Nephron progenitor cell (in vitro differentiated cells): ENCODE measurements at regions not wholly inside any gene's neighbourhood (a gene's known extent, or its start where the extent isn't known, plus 50 kb on each side); places are given as distances from the start of the nearest gene placed in this dataset.

ENCODE experiments used
- DNase-seq: peaks from one replicate; pipeline ENCODE4 v3.0.0; 2021
- H3K27ac Mint-ChIP-seq: 2 replicates; pipeline ENCODE4 v1.8.0; 2021; ENCODE audit warnings: mild to moderate bottlenecking, moderate library complexity, mixed read lengths
- H3K27me3 Mint-ChIP-seq: 2 replicates; pipeline ENCODE4 v1.8.0; 2021; ENCODE audit warnings: mild to moderate bottlenecking, low read depth, mixed read lengths; ENCODE audit not compliant: poor library complexity
- H3K36me3 Mint-ChIP-seq: 2 replicates; pipeline ENCODE4 v1.8.0; 2021; ENCODE audit warnings: low read depth, mixed read lengths
- H3K4me1 Mint-ChIP-seq: 2 replicates; pipeline ENCODE4 v1.8.0; 2021; ENCODE audit warnings: mixed read lengths
- H3K4me3 Mint-ChIP-seq: 2 replicates; pipeline ENCODE4 v1.8.0; 2021; ENCODE audit warnings: mild to moderate bottlenecking, moderate library complexity, mixed read lengths
- H3K9me3 Mint-ChIP-seq: 2 replicates; pipeline ENCODE4 v1.8.0; 2021; ENCODE audit warnings: mild to moderate bottlenecking, moderate library complexity, mixed read lengths
- TF ChIP-seq, protein P1 (sequence below): fragments of 200-600 bp; sonication (generic); IDR thresholded peaks from 2 replicates; pipeline ENCODE4 v1.5.0; 2021; ENCODE audit warnings: antibody characterized with exemption

DNA sequence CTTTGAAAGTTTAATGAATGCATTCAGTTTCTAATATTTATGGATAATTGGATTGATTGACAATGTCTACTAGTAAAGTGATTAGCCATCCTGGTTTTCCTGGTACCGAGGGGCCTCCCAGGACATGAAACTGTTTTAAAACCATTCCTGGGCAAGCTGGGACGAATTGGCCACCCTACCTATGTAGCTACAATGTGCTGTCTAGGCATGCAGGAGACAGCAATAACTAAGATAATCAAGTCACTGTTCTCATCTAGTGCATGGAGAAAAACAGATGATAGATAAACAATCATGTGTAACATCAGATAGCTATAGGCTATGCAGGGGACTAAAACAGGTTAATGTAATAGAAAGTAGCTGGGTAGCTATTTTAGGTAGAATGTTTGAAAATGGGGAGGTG lies 67.1 kb downstream of the PMAIP1 start:
- H3K9me3 Mint-ChIP-seq, result no peaks in the 10 kb centered on the region
- H3K4me3 Mint-ChIP-seq, result no peak overlapping the region
- H3K27ac Mint-ChIP-seq, result no peak overlapping the region
- TF ChIP-seq, protein P1, sequence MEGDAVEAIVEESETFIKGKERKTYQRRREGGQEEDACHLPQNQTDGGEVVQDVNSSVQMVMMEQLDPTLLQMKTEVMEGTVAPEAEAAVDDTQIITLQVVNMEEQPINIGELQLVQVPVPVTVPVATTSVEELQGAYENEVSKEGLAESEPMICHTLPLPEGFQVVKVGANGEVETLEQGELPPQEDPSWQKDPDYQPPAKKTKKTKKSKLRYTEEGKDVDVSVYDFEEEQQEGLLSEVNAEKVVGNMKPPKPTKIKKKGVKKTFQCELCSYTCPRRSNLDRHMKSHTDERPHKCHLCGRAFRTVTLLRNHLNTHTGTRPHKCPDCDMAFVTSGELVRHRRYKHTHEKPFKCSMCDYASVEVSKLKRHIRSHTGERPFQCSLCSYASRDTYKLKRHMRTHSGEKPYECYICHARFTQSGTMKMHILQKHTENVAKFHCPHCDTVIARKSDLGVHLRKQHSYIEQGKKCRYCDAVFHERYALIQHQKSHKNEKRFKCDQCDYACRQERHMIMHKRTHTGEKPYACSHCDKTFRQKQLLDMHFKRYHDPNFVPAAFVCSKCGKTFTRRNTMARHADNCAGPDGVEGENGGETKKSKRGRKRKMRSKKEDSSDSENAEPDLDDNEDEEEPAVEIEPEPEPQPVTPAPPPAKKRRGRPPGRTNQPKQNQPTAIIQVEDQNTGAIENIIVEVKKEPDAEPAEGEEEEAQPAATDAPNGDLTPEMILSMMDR, result no peak
- no peak for DNase-seq
- no peaks in the 10 kb centered on the region for H3K4me1 Mint-ChIP-seq
- no peaks in the 10 kb centered on the region for H3K27me3 Mint-ChIP-seq
- no peaks in the 10 kb centered on the region for H3K36me3 Mint-ChIP-seq

- Mint-ChIP-seq H3K9me3 (no peaks in the 10 kb centered on the region), H3K36me3 (no peaks in the 10 kb centered on the region), H3K4me1 (no peaks in the 10 kb centered on the region), H3K27ac (no peak overlapping the region), H3K27me3 (no peaks in the 10 kb centered on the region), H3K4me3 (no peak overlapping the region)
- no peak for DNase-seq
- TF ChIP-seq, protein P1, result no peak
Observed at GRCh38 chr18:59963229-59963628, 63.4 kb downstream of the PMAIP1 start.

GRCh38 chr18:59961070-59961469 lies 61.3 kb downstream of the PMAIP1 start:
- Mint-ChIP-seq H3K4me1 (no peaks in the 10 kb centered on the region), H3K27me3 (peaks cover 8% of the 10 kb centered on the region), H3K27ac (no peak overlapping the region), H3K36me3 (no peaks in the 10 kb centered on the region), H3K9me3 (no peaks in the 10 kb centered on the region), H3K4me3 (no peak overlapping the region)
- DNase-seq, result no peak
- TF ChIP-seq, protein P1, result no peak

DNA sequence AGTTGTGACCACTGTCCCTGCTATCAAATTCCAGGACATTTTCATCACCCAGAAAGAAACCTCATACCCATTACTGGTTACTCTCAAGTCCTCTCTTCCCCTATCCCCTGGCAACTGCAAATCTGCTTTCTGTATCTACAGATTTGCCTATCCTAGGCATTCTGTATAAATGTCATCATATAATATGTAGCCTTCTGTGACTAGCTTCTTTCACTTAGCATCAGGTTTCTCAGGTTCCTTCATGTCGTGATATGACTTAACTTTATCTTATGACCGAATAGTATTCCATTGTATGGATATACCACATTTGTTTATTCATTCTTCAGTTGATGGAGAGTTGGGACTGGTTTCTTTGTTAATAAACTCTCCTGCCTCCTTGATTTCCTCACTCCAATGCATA lies 60.5 kb downstream of the PMAIP1 start:
- H3K4me3 Mint-ChIP-seq, result no peak overlapping the region
- H3K4me1 Mint-ChIP-seq, result no peaks in the 10 kb centered on the region
- H3K27me3 Mint-ChIP-seq, result peaks cover 8% of the 10 kb centered on the region
- H3K27ac Mint-ChIP-seq, result no peak overlapping the region
- TF ChIP-seq, protein P1, result no peak
- no peaks in the 10 kb centered on the region for H3K36me3 Mint-ChIP-seq
- no peaks in the 10 kb centered on the region for H3K9me3 Mint-ChIP-seq
- no peak for DNase-seq

DNA sequence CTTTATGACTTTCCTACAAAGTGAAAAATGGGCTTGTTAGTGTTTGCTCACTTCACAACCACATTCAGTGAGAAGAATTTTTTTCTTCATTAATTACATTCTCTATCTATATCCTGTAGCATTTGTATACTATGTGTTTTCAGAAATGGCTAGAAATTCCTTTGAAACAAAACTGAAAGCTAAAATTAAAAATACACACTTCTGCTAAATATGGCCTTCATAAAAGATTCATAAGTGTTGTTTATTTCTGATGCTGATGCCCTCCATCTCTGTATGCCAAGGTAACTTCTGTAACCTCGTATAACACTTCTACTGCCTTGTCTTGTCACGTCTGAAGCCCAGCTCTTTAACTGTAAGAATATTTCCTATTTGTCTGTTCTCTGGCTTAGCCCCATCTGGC lies 59.8 kb downstream of the PMAIP1 start:
- Mint-ChIP-seq H3K27me3 (peaks cover 10% of the 10 kb centered on the region), H3K27ac (no peak overlapping the region), H3K36me3 (no peaks in the 10 kb centered on the region), H3K9me3 (no peaks in the 10 kb centered on the region), H3K4me3 (no peak overlapping the region), H3K4me1 (no peaks in the 10 kb centered on the region)
- TF ChIP-seq, protein P1, result no peak
- no peak for DNase-seq

DNA sequence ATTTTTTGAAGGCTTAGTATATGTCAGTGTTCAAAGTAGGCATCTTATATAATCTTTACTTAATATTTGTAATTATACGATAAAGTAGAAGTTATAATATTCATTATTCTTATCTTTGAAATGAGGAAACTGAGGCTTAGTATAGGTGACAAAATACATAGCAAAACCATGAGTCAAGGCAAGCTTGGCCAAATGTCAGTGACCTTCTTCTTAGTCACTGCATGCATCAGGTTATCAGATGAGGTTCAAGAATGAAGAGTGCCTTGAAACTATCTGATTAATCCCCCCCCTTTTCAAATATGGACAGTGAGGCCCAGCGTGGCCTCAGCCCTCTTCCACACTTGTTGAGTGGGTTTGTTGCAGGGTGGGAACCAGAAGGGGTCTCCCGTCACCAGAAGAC lies 59.3 kb downstream of the PMAIP1 start:
- Mint-ChIP-seq H3K27ac (no peak overlapping the region), H3K27me3 (peaks cover 11% of the 10 kb centered on the region), H3K36me3 (no peaks in the 10 kb centered on the region), H3K4me1 (no peaks in the 10 kb centered on the region), H3K9me3 (no peaks in the 10 kb centered on the region), H3K4me3 (no peak overlapping the region)
- no peak for DNase-seq
- TF ChIP-seq, protein P1, result no peak
